ENCODE measurements at regions not wholly inside any gene's neighbourhood (a gene's known extent, or its start where the extent isn't known, plus 50 kb on each side); places are given as distances from the start of the nearest gene placed in this dataset.

GRCh38 chr20:50385733-50386640 is 124.2 kb upstream of the PTPN1 start:
- TF ChIP-seq CTCF (conservative IDR thresholded peaks at IDR 0.05; ENCODE audit: low read length) (no peak), EZH2phosphoT487 (IDR thresholded peaks at IDR 0.05; ENCODE audit: borderline replicate concordance) (no peak)

Data from Loucy (cell line).